Smooth muscle cell (in vitro differentiated cells): ENCODE measurements at regions not wholly inside any gene's neighbourhood (a gene's known extent, or its start where the extent isn't known, plus 50 kb on each side); places are given as distances from the start of the nearest gene placed in this dataset.
A peak's percentile ranks its signal among the peaks of the same experiment; 100 is the strongest.

ENCODE experiments used
- DNase-seq: peaks from one replicate; lab custom pipeline; 2025; ENCODE audit not compliant: unreplicated experiment; lab: John Stamatoyannopoulos, UW
- H2AFZ ChIP-seq: fragments of 200-600 bp; sonication (generic); 2 replicates; pipeline ENCODE4 v1.6.0; 2016; ENCODE audit warnings: antibody characterized with exemption, low read depth, mild to moderate bottlenecking
- H3F3A ChIP-seq: fragments of 200-600 bp; sonication (generic); 2 replicates; pipeline ENCODE4 v1.6.0; 2017; ENCODE audit warnings: antibody characterized with exemption, low read depth
- H3K27ac ChIP-seq: fragments of 200-600 bp; sonication (generic); 2 replicates; pipeline ENCODE4 v1.5.1; 2016; ENCODE audit warnings: low read depth, mild to moderate bottlenecking
- H3K27me3 ChIP-seq: fragments of 200-600 bp; sonication (generic); 2 replicates; pipeline ENCODE4 v1.6.1; 2016; ENCODE audit warnings: low read depth, mild to moderate bottlenecking
- H3K36me3 ChIP-seq: fragments of 200-600 bp; sonication (generic); 2 replicates; pipeline ENCODE4 v1.5.1; 2016; ENCODE audit warnings: low read depth
- H3K4me1 ChIP-seq: fragments of 200-600 bp; sonication (generic); 2 replicates; pipeline ENCODE4 v1.5.1; 2016; ENCODE audit warnings: low read depth
- H3K4me2 ChIP-seq: fragments of 200-600 bp; sonication (generic); 2 replicates; pipeline ENCODE4 v1.6.0; 2016; ENCODE audit warnings: mild to moderate bottlenecking
- H3K4me3 ChIP-seq: fragments of 200-600 bp; sonication (generic); 2 replicates; pipeline ENCODE4 v1.5.1; 2016; ENCODE audit warnings: mild to moderate bottlenecking
- H3K79me2 ChIP-seq: fragments of 200-600 bp; sonication (generic); 2 replicates; pipeline ENCODE4 v1.6.0; 2016; ENCODE audit warnings: low read depth, mild to moderate bottlenecking
- H3K9ac ChIP-seq: fragments of 200-600 bp; sonication (generic); 2 replicates; pipeline ENCODE4 v1.6.0; 2016; ENCODE audit warnings: low read depth
- H3K9me3 ChIP-seq: fragments of 200-600 bp; sonication (generic); replicated peaks from 2 replicates; pipeline ENCODE4 v1.5.1; 2016; ENCODE audit warnings: low read depth
- H4K20me1 ChIP-seq: fragments of 200-600 bp; sonication (generic); 2 replicates; pipeline ENCODE4 v1.6.0; 2016; ENCODE audit warnings: low read depth
- CTCF ChIP-seq: fragments of 200-600 bp; sonication (generic); IDR thresholded peaks from 2 replicates; pipeline ENCODE4 v1.5.1; 2017; ENCODE audit warnings: borderline replicate concordance, mild to moderate bottlenecking, antibody characterized with exemption; ENCODE audit not compliant: insufficient read depth, poor library complexity, severe bottlenecking
- WGBS: methylation state at CpG from one replicate; pipeline ENCODE4 v1.1.7; 2016; ENCODE audit warnings: low lambda C conversion rate; 5-methylcytosine and 5-hydroxymethylcytosine counted together

GRCh38 chr12:92605621-92606170 is 97.1 kb upstream of the PLEKHG7 start:
- Histone ChIP-seq H3K27ac (no peak overlapping the region), H3K9ac (no peak overlapping the region), H4K20me1 (no peaks in the 10 kb centered on the region), H2AFZ (no peak overlapping the region), H3K36me3 (no peaks in the 10 kb centered on the region), H3K4me2 (no peak overlapping the region), H3K9me3 (no peaks in the 10 kb centered on the region), H3F3A (no peaks in the 10 kb centered on the region), H3K4me1 (no peaks in the 10 kb centered on the region), H3K4me3 (no peak overlapping the region), H3K79me2 (no peaks in the 10 kb centered on the region), H3K27me3 (no peaks in the 10 kb centered on the region)
- TF ChIP-seq CTCF = no peak
- no peak for DNase-seq
- WGBS = 76% methylated on average over 3 of the region's 3 CpGs

GRCh38 chr12:92604786-92605185 is 98.0 kb upstream of the PLEKHG7 start:
- no peak for TF ChIP-seq CTCF
- no peaks in the 10 kb centered on the region for H4K20me1 ChIP-seq
- no peaks in the 10 kb centered on the region for H3F3A ChIP-seq
- H3K79me2 ChIP-seq = no peaks in the 10 kb centered on the region
- H3K27me3 ChIP-seq = no peaks in the 10 kb centered on the region
- no peak for DNase-seq
- H3K27ac ChIP-seq = no peak overlapping the region
- H3K36me3 ChIP-seq = no peaks in the 10 kb centered on the region
- H3K4me1 ChIP-seq = no peaks in the 10 kb centered on the region
- no peak overlapping the region for H2AFZ ChIP-seq
- no peak overlapping the region for H3K4me2 ChIP-seq
- no peak overlapping the region for H3K9ac ChIP-seq
- H3K9me3 ChIP-seq = no peaks in the 10 kb centered on the region
- H3K4me3 ChIP-seq = no peak overlapping the region

- no peaks in the 10 kb centered on the region for H3K9me3 ChIP-seq
- TF ChIP-seq CTCF = peak; percentile 9
- H4K20me1 ChIP-seq = no peaks in the 10 kb centered on the region
- no peaks in the 10 kb centered on the region for H3K79me2 ChIP-seq
- H3K9ac ChIP-seq = no peak overlapping the region
- H3K4me2 ChIP-seq = no peak overlapping the region
- DNase-seq = no peak
- H3K36me3 ChIP-seq = no peaks in the 10 kb centered on the region
- no peaks in the 10 kb centered on the region for H3K27me3 ChIP-seq
- no peaks in the 10 kb centered on the region for H3F3A ChIP-seq
- H3K27ac ChIP-seq = no peak overlapping the region
- H3K4me1 ChIP-seq = no peaks in the 10 kb centered on the region
- no peak overlapping the region for H3K4me3 ChIP-seq
- H2AFZ ChIP-seq = no peak overlapping the region
- WGBS = 83% methylated on average over 2 of the region's 2 CpGs
Observed at GRCh38 chr12:92603741-92604432, 98.9 kb upstream of the PLEKHG7 start.
